CD14-positive monocyte (primary cell): ENCODE measurements at regions not wholly inside any gene's neighbourhood (a gene's known extent, or its start where the extent isn't known, plus 50 kb on each side); places are given as distances from the start of the nearest gene placed in this dataset.

Experiments
- DNase-seq, 3 donors: peaks; one replicate each; pipeline ENCODE4 v3.0.0-alpha.2; 2011 to 2022
- H2AFZ ChIP-seq: 2 replicates; pipeline ENCODE4 v1.6.0; 2012; ENCODE audit warnings: mild to moderate bottlenecking, low read depth, low read length, inconsistent platforms; ENCODE audit not compliant: insufficient read depth, poor library complexity, severe bottlenecking
- H3K27ac ChIP-seq, 2 donors: 1 replicate in 1 of 2; 2 replicates in 1 of 2; pipeline ENCODE4 v1.5.1; 2012 to 2013; ENCODE audit warnings: low read length in 2 of 2, control low read depth in 1 of 2, inconsistent platforms in 1 of 2, low read depth in 1 of 2, mild to moderate bottlenecking in 1 of 2
- H3K27me3 ChIP-seq, 2 donors: one replicate each; pipeline versions ENCODE4 v1.6.0 to v1.6.1; 2011 to 2013; ENCODE audit warnings: low read length in 2 of 2; ENCODE audit not compliant: control insufficient read depth in 2 of 2, insufficient read depth in 2 of 2
- H3K36me3 ChIP-seq, 2 donors: replicated peaks in 1 of 2; 1 replicate in 1 of 2; 2 replicates in 1 of 2; pipeline versions ENCODE4 v1.5.1 to v1.6.1; 2012 to 2013; ENCODE audit warnings: low read length in 2 of 2, control low read depth in 1 of 2, inconsistent platforms in 1 of 2, mild to moderate bottlenecking in 1 of 2; ENCODE audit not compliant: insufficient read depth in 2 of 2, control insufficient read depth in 1 of 2
- H3K4me1 ChIP-seq, 2 donors: 1 replicate in 1 of 2; 2 replicates in 1 of 2; pipeline versions ENCODE4 v1.5.1 to v1.6.1; 2012 to 2013; ENCODE audit warnings: low read length in 2 of 2, control low read depth in 1 of 2, inconsistent platforms in 1 of 2, mild to moderate bottlenecking in 1 of 2, moderate library complexity in 1 of 2; ENCODE audit not compliant: insufficient read depth in 2 of 2, control insufficient read depth in 1 of 2
- H3K4me2 ChIP-seq: replicated peaks from 2 replicates; pipeline ENCODE3; 2012; ENCODE audit warnings: low read length, moderate library complexity, mild to moderate bottlenecking; ENCODE audit not compliant: poor library complexity, severe bottlenecking; ENCODE audit errors: extremely low read depth
- H3K4me3 ChIP-seq, 3 experiments: fragments of 200-600 bp in 1 of 3; sonication (generic) in 1 of 3; replicated peaks in 1 of 3; 1 replicate in 2 of 3; 2 replicates in 1 of 3; pipeline ENCODE4 v1.5.1; 2011 to 2013; ENCODE audit warnings: low read length in 3 of 3, mild to moderate bottlenecking in 3 of 3, control low read depth in 2 of 3, low read depth in 2 of 3, inconsistent platforms in 1 of 3, moderate library complexity in 1 of 3
- H3K79me2 ChIP-seq: 2 replicates; pipeline ENCODE4 v1.6.0; 2012; ENCODE audit warnings: mild to moderate bottlenecking, control low read depth, inconsistent platforms, low read length, moderate library complexity; ENCODE audit not compliant: insufficient read depth
- H3K9ac ChIP-seq: 2 replicates; pipeline ENCODE4 v1.6.0; 2017; ENCODE audit warnings: low read length, mild to moderate bottlenecking; ENCODE audit not compliant: insufficient read depth, poor library complexity, severe bottlenecking
- H3K9me3 ChIP-seq, 2 donors: replicated peaks in 1 of 2; 1 replicate in 1 of 2; 2 replicates in 1 of 2; pipeline versions ENCODE4 v1.5.1 to v1.6.1; 2012 to 2013; ENCODE audit warnings: low read length in 2 of 2, control low read depth in 1 of 2; ENCODE audit not compliant: control insufficient read depth in 1 of 2, insufficient read depth in 1 of 2
- H4K20me1 ChIP-seq: 2 replicates; pipeline ENCODE4 v1.6.0; 2012; ENCODE audit warnings: mild to moderate bottlenecking, low read length, control low read depth, moderate library complexity; ENCODE audit not compliant: insufficient read depth
- H3K27ac Mint-ChIP-seq, 7 donors: one replicate each; pipeline ENCODE4 v1.8.0; 2020; ENCODE audit warnings: mild to moderate bottlenecking in 7 of 7, mixed read lengths in 7 of 7, moderate library complexity in 6 of 7, inconsistent platforms in 2 of 7
- H3K27me3 Mint-ChIP-seq, 3 donors: one replicate each; pipeline ENCODE4 v1.8.0; 2021 to 2022; ENCODE audit warnings: low read depth in 3 of 3, mild to moderate bottlenecking in 3 of 3, mixed read lengths in 3 of 3, moderate library complexity in 3 of 3, inconsistent platforms in 1 of 3
- H3K36me3 Mint-ChIP-seq, 2 donors: one replicate each; pipeline ENCODE4 v1.8.0; 2020; ENCODE audit warnings: mixed read lengths in 2 of 2, inconsistent platforms in 1 of 2, mild to moderate bottlenecking in 1 of 2
- H3K4me1 Mint-ChIP-seq: one replicate; pipeline ENCODE4 v1.8.0; 2020; ENCODE audit warnings: mild to moderate bottlenecking, mixed read lengths
- H3K4me3 Mint-ChIP-seq, 2 donors: one replicate each; pipeline ENCODE4 v1.8.0; 2020; ENCODE audit warnings: mild to moderate bottlenecking in 2 of 2, mixed read lengths in 2 of 2, moderate library complexity in 1 of 2
- H3K9me3 Mint-ChIP-seq, 7 donors: one replicate each; pipeline ENCODE4 v1.8.0; 2020 to 2022; ENCODE audit warnings: mixed read lengths in 7 of 7, mild to moderate bottlenecking in 6 of 7, moderate library complexity in 6 of 7, inconsistent platforms in 2 of 7
- WGBS: methylation state at CpG from one replicate; pipeline ENCODE4 v1.1.5; 2013; ENCODE audit warnings: missing lambda C conversion rate; ENCODE audit not compliant: insufficient coverage; 5-methylcytosine and 5-hydroxymethylcytosine counted together
- intact Hi-C, 2 donors: fragments of 100-400 bp; cut with micrococcal nuclease; formaldehyde crosslinking; loops; one replicate each; pipeline versions ENCODE4 v1.15.0 to v1.15.1; 2023
- TF ChIP-seq, protein P1 (sequence below): fragments of 200-600 bp; IDR thresholded peaks from one replicate; pipeline ENCODE4 v1.8.0; 2022; ENCODE audit warnings: antibody characterized with exemption, mild to moderate bottlenecking

DNA sequence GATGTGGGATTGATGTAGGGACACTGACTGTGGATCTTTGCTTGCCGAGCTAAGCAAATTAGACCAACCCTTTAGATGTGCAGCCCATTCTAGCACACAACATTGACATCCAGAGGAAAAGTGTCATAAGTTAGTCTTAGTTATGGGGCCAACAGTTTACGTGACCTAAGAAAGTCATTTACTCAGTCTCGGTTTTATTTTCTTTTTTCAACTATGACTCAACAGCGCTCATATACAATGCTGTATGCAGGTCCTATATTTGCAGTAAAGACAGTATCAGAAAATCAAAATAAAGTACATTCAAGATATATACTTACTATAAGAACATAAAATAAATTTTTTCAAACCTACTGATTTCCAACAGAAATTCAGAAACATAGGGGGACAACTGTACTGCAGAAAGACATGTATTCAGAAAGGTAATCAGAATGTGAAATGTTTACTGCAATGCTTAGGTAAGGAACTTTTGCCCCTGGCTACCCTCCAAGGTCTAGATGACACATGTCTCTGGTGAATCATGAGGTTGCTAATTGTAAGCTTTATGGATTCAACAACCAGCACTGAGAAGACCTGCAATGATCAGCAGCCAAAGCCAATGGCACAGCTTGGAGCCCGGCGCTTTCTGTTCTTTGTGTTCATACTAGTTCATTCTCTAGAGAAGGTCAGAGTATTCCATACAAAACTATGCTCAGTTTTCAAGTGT, 317.5 kb upstream of the CNTN6 start:
- H3K4me1 Mint-ChIP-seq, result no peaks in the 10 kb centered on the region
- Histone ChIP-seq H3K9ac (no peak overlapping the region), H4K20me1 (no peaks in the 10 kb centered on the region), H3K4me2 (no peak overlapping the region), H3K4me1 (no peaks in the 10 kb centered on the region), H3K27me3 (no peaks in the 10 kb centered on the region), H3K36me3 (no peaks in the 10 kb centered on the region), H3K4me3 (no peak overlapping the region), H3K79me2 (no peaks in the 10 kb centered on the region), H2AFZ (no peak overlapping the region), H3K27ac (no peak overlapping the region), H3K9me3 (no peaks in the 10 kb centered on the region)
- WGBS, result no CpG with 5 or more reads among the region's 6 CpGs
- H3K4me3 Mint-ChIP-seq, result no peak overlapping the region
- H3K27ac Mint-ChIP-seq, result no peak overlapping the region
- TF ChIP-seq, protein P1, sequence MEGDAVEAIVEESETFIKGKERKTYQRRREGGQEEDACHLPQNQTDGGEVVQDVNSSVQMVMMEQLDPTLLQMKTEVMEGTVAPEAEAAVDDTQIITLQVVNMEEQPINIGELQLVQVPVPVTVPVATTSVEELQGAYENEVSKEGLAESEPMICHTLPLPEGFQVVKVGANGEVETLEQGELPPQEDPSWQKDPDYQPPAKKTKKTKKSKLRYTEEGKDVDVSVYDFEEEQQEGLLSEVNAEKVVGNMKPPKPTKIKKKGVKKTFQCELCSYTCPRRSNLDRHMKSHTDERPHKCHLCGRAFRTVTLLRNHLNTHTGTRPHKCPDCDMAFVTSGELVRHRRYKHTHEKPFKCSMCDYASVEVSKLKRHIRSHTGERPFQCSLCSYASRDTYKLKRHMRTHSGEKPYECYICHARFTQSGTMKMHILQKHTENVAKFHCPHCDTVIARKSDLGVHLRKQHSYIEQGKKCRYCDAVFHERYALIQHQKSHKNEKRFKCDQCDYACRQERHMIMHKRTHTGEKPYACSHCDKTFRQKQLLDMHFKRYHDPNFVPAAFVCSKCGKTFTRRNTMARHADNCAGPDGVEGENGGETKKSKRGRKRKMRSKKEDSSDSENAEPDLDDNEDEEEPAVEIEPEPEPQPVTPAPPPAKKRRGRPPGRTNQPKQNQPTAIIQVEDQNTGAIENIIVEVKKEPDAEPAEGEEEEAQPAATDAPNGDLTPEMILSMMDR, result no peak
- intact Hi-C loops, result no loop called here
- H3K9me3 Mint-ChIP-seq, result peaks cover 0 to 7% (median 4%) of the 10 kb centered on the region in 7 donors
- no peaks in the 10 kb centered on the region for H3K27me3 Mint-ChIP-seq
- H3K36me3 Mint-ChIP-seq, result no peaks in the 10 kb centered on the region
- DNase-seq, result no peak

DNA sequence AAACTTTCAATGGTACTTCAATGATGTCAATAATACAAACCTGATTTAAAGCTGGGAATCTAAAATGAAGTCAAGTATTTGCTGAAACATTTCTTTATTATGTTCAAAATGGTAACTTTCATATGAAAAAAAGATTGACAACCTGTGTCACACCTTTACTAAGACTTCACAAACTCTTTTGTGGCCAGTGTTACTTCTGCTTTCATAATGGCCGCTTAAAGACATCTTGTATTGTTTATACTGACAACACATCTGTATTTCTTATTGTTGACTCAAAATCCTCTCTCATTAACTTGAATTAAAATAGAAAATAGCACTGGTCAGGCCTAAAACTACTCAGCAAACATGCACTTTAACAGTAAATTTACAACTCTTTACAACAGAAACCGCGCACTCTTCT, 312.3 kb upstream of the CNTN6 start:
- Mint-ChIP-seq H3K4me1 (no peaks in the 10 kb centered on the region), H3K4me3 (no peak overlapping the region), H3K36me3 (no peaks in the 10 kb centered on the region), H3K27ac (no peak overlapping the region), H3K9me3 (peaks cover 0 to 5% (median 4%) of the 10 kb centered on the region in 7 donors), H3K27me3 (no peaks in the 10 kb centered on the region)
- H3K9me3 ChIP-seq, result peaks cover 0 to 7% of the 10 kb centered on the region in 2 donors
- TF ChIP-seq, protein P1, result no peak
- no peaks in the 10 kb centered on the region for H3K79me2 ChIP-seq
- no peak overlapping the region for H2AFZ ChIP-seq
- H3K9ac ChIP-seq, result no peak overlapping the region
- WGBS, result no CpG with 5 or more reads among the region's 3 CpGs
- intact Hi-C loops, result no loop called here
- no peaks in the 10 kb centered on the region for H3K36me3 ChIP-seq
- H3K27me3 ChIP-seq, result no peaks in the 10 kb centered on the region
- no peak overlapping the region for H3K4me3 ChIP-seq
- no peaks in the 10 kb centered on the region for H4K20me1 ChIP-seq
- no peaks in the 10 kb centered on the region for H3K4me1 ChIP-seq
- H3K4me2 ChIP-seq, result no peak overlapping the region
- H3K27ac ChIP-seq, result no peak overlapping the region
- no peak for DNase-seq
